A673 (cell line): ENCODE measurements at regions not wholly inside any gene's neighbourhood (a gene's known extent, or its start where the extent isn't known, plus 50 kb on each side); places are given as distances from the start of the nearest gene placed in this dataset.
"Not testable (repeated sequence)": the region's sequence is repeated elsewhere in the genome, so short reads cannot be mapped to it uniquely, and the experiment has no call there.

Experiments used
- BruUV-seq: library from RNA; stranded (reverse); fragments of 400-500 nt; replicated peaks from 2 replicates; lab custom pipeline; 2021; lab: Mats Ljungman, UMichigan
- CTCF ChIA-PET: fragments of 300-600 bp; sonication (Branson Sonifier 250); formaldehyde crosslinking; loops from one replicate; lab custom pipeline; 2022; ENCODE audit warnings: antibody characterized with exemption; lab: Charles Lee
- POLR2A ChIA-PET: fragments of 300-600 bp; sonication (Branson Sonifier 250); formaldehyde crosslinking; loops from one replicate; lab custom pipeline; 2022; ENCODE audit warnings: antibody characterized with exemption; ENCODE audit not compliant: low non-redundant PET; lab: Charles Lee
- DNase-seq: peaks from one replicate; pipeline ENCODE4 v3.0.0-alpha.2; 2015; ENCODE audit warnings: low spot score
- H3K27ac ChIP-seq: fragments of 200-600 bp; sonication (generic); 2 replicates; pipeline ENCODE4 v1.5.1; 2016; ENCODE audit warnings: mixed run types, low read depth, mild to moderate bottlenecking, mixed read lengths, antibody characterized with exemption, low read length; ENCODE audit not compliant: poor library complexity, severe bottlenecking
- H3K27me3 ChIP-seq: fragments of 200-600 bp; sonication (generic); replicated peaks from 2 replicates; pipeline ENCODE4 v1.6.1; 2017; ENCODE audit warnings: mixed run types, low read depth, mild to moderate bottlenecking, mixed read lengths, antibody characterized with exemption, low read length; ENCODE audit not compliant: insufficient read depth, poor library complexity
- H3K36me3 ChIP-seq: fragments of 200-600 bp; sonication (generic); 2 replicates; pipeline ENCODE4 v1.6.1; 2016; ENCODE audit warnings: mixed run types, mild to moderate bottlenecking, mixed read lengths, antibody characterized with exemption, low read length; ENCODE audit not compliant: insufficient read depth, poor library complexity, severe bottlenecking
- H3K4me1 ChIP-seq: fragments of 200-600 bp; sonication (generic); 2 replicates; pipeline ENCODE4 v1.6.1; 2017; ENCODE audit warnings: mixed run types, mild to moderate bottlenecking, mixed read lengths, antibody characterized with exemption, low read length; ENCODE audit not compliant: insufficient read depth, poor library complexity, severe bottlenecking
- H3K4me3 ChIP-seq: fragments of 200-600 bp; sonication (generic); 2 replicates; pipeline ENCODE4 v1.5.1; 2016; ENCODE audit warnings: low read depth, mixed run types, mild to moderate bottlenecking, mixed read lengths, low read length; ENCODE audit not compliant: poor library complexity, severe bottlenecking
- H3K9me3 ChIP-seq: fragments of 200-600 bp; sonication (generic); 2 replicates; pipeline ENCODE4 v1.6.1; 2016; ENCODE audit warnings: mixed run types, low read depth, mild to moderate bottlenecking, mixed read lengths, antibody characterized with exemption, low read length; ENCODE audit not compliant: poor library complexity, severe bottlenecking
- CTCF ChIP-seq: fragments of 300-800, 200-600 bp; sonication (generic); conservative IDR thresholded peaks from 2 replicates; pipeline ENCODE4 v1.5.1; 2017; ENCODE audit warnings: low read depth, mild to moderate bottlenecking, antibody characterized with exemption, low read length, moderate library complexity, mixed read lengths
- EZH2 ChIP-seq: fragments of 200-600 bp; sonication (generic); IDR thresholded peaks from 2 replicates; pipeline ENCODE4 v1.6.1; 2017; ENCODE audit warnings: borderline replicate concordance, low read depth, mild to moderate bottlenecking, mixed read lengths, antibody characterized with exemption, low read length; ENCODE audit not compliant: poor library complexity, severe bottlenecking
- intact Hi-C: fragments of 100-400 bp; cut with micrococcal nuclease; formaldehyde crosslinking; loops from one replicate; pipeline ENCODE4 v1.10.0; 2022; ENCODE audit not compliant: unreplicated experiment

- BruUV-seq, H3K36me3 ChIP-seq, H3K27ac ChIP-seq, DNase-seq, H3K9me3 ChIP-seq, H3K4me1 ChIP-seq, intact Hi-C loops, CTCF ChIA-PET, H3K27me3 ChIP-seq, H3K4me3 ChIP-seq, POLR2A ChIA-PET: not testable (repeated sequence)
These were observed 122.1 kb downstream of the SPAG6 start for GRCh38 chr10:22467393-22467792.

GRCh38 chr10:22468570-22469320 is 123.4 kb downstream of the SPAG6 start:
- no peak for DNase-seq
- Histone ChIP-seq H3K4me3 (no peak overlapping the region), H3K27ac (no peak overlapping the region), H3K27me3 (peaks cover 11% of the 10 kb centered on the region), H3K36me3 (no peaks in the 10 kb centered on the region), H3K9me3 (no peaks in the 10 kb centered on the region), H3K4me1 (no peaks in the 10 kb centered on the region)
- no peak for TF ChIP-seq EZH2
- TF ChIP-seq CTCF, result no peak
- no TSS peak for BruUV-seq
- POLR2A ChIA-PET, result no interaction called here
- CTCF ChIA-PET, result no interaction called here
- intact Hi-C loops, result no loop called here

- ChIA-PET CTCF (no interaction called here), POLR2A (no interaction called here)
- no peaks in the 10 kb centered on the region for H3K4me1 ChIP-seq
- no TSS peak for BruUV-seq
- H3K27me3 ChIP-seq, result peaks cover 35% of the 10 kb centered on the region
- no peaks in the 10 kb centered on the region for H3K36me3 ChIP-seq
- H3K9me3 ChIP-seq, result no peaks in the 10 kb centered on the region
- H3K27ac ChIP-seq, result no peak overlapping the region
- intact Hi-C loops, result no loop called here
- TF ChIP-seq EZH2, result no peak
- no peak for TF ChIP-seq CTCF
- H3K4me3 ChIP-seq, result no peak overlapping the region
- no peak for DNase-seq
These were observed 127.7 kb downstream of the SPAG6 start for GRCh38 chr10:22473044-22473443.

- TF ChIP-seq EZH2, result no peak
- TF ChIP-seq CTCF, result no peak
- intact Hi-C loops, result no loop called here
- Histone ChIP-seq H3K9me3 (no peaks in the 10 kb centered on the region), H3K27me3 (peaks cover 35% of the 10 kb centered on the region), H3K36me3 (no peaks in the 10 kb centered on the region), H3K27ac (no peak overlapping the region), H3K4me3 (no peak overlapping the region), H3K4me1 (no peaks in the 10 kb centered on the region)
- CTCF ChIA-PET, result no interaction called here
- no peak for DNase-seq
- BruUV-seq, result no TSS peak
- POLR2A ChIA-PET, result no interaction called here
These were observed 128.2 kb downstream of the SPAG6 start for GRCh38 chr10:22473459-22473858.
